A673 (cell line): ENCODE measurements at regions not wholly inside any gene's neighbourhood (a gene's known extent, or its start where the extent isn't known, plus 50 kb on each side); places are given as distances from the start of the nearest gene placed in this dataset.

Experiments used
- BruUV-seq: library from RNA; stranded (reverse); fragments of 400-500 nt; replicated peaks from 2 replicates; lab custom pipeline; 2021; lab: Mats Ljungman, UMichigan
- CTCF ChIA-PET: fragments of 300-600 bp; sonication (Branson Sonifier 250); formaldehyde crosslinking; loops from one replicate; lab custom pipeline; 2022; ENCODE audit warnings: antibody characterized with exemption; lab: Charles Lee
- POLR2A ChIA-PET: fragments of 300-600 bp; sonication (Branson Sonifier 250); formaldehyde crosslinking; loops from one replicate; lab custom pipeline; 2022; ENCODE audit warnings: antibody characterized with exemption; ENCODE audit not compliant: low non-redundant PET; lab: Charles Lee
- DNase-seq: peaks from one replicate; pipeline ENCODE4 v3.0.0-alpha.2; 2015; ENCODE audit warnings: low spot score
- H3K27ac ChIP-seq: fragments of 200-600 bp; sonication (generic); 2 replicates; pipeline ENCODE4 v1.5.1; 2016; ENCODE audit warnings: mixed run types, low read depth, mild to moderate bottlenecking, mixed read lengths, antibody characterized with exemption, low read length; ENCODE audit not compliant: poor library complexity, severe bottlenecking
- H3K27me3 ChIP-seq: fragments of 200-600 bp; sonication (generic); replicated peaks from 2 replicates; pipeline ENCODE4 v1.6.1; 2017; ENCODE audit warnings: mixed run types, low read depth, mild to moderate bottlenecking, mixed read lengths, antibody characterized with exemption, low read length; ENCODE audit not compliant: insufficient read depth, poor library complexity
- H3K36me3 ChIP-seq: fragments of 200-600 bp; sonication (generic); 2 replicates; pipeline ENCODE4 v1.6.1; 2016; ENCODE audit warnings: mixed run types, mild to moderate bottlenecking, mixed read lengths, antibody characterized with exemption, low read length; ENCODE audit not compliant: insufficient read depth, poor library complexity, severe bottlenecking
- H3K4me1 ChIP-seq: fragments of 200-600 bp; sonication (generic); 2 replicates; pipeline ENCODE4 v1.6.1; 2017; ENCODE audit warnings: mixed run types, mild to moderate bottlenecking, mixed read lengths, antibody characterized with exemption, low read length; ENCODE audit not compliant: insufficient read depth, poor library complexity, severe bottlenecking
- H3K4me3 ChIP-seq: fragments of 200-600 bp; sonication (generic); 2 replicates; pipeline ENCODE4 v1.5.1; 2016; ENCODE audit warnings: low read depth, mixed run types, mild to moderate bottlenecking, mixed read lengths, low read length; ENCODE audit not compliant: poor library complexity, severe bottlenecking
- H3K9me3 ChIP-seq: fragments of 200-600 bp; sonication (generic); 2 replicates; pipeline ENCODE4 v1.6.1; 2016; ENCODE audit warnings: mixed run types, low read depth, mild to moderate bottlenecking, mixed read lengths, antibody characterized with exemption, low read length; ENCODE audit not compliant: poor library complexity, severe bottlenecking
- CTCF ChIP-seq: fragments of 300-800, 200-600 bp; sonication (generic); conservative IDR thresholded peaks from 2 replicates; pipeline ENCODE4 v1.5.1; 2017; ENCODE audit warnings: low read depth, mild to moderate bottlenecking, antibody characterized with exemption, low read length, moderate library complexity, mixed read lengths
- EZH2 ChIP-seq: fragments of 200-600 bp; sonication (generic); IDR thresholded peaks from 2 replicates; pipeline ENCODE4 v1.6.1; 2017; ENCODE audit warnings: borderline replicate concordance, low read depth, mild to moderate bottlenecking, mixed read lengths, antibody characterized with exemption, low read length; ENCODE audit not compliant: poor library complexity, severe bottlenecking
- intact Hi-C: fragments of 100-400 bp; cut with micrococcal nuclease; formaldehyde crosslinking; loops from one replicate; pipeline ENCODE4 v1.10.0; 2022; ENCODE audit not compliant: unreplicated experiment

DNA sequence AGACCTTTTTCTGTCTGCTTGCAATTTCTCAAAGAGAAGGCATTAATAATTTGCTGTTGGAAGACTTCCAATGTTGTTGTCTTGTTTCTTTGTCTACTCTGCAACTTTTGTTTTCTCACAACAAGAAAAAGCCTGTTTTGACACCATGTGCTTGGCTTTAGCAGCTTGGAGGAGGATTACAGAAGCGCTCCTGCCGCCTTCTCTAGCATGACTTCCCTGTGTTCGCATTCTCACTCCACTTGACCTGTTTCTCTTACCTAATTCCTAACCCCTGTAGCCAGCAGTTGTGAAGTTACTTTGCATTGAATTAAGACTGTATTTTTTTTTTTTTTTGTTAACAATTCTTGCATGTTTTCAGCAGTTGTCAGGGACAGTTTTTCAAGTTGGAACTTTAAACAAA lies 235.3 kb upstream of the GOLIM4 start:
- H3K36me3 ChIP-seq: no peaks in the 10 kb centered on the region
- peaks cover 23% of the 10 kb centered on the region for H3K27me3 ChIP-seq
- no TSS peak for BruUV-seq
- ChIA-PET CTCF (no interaction called here), POLR2A (no interaction called here)
- no peaks in the 10 kb centered on the region for H3K4me1 ChIP-seq
- intact Hi-C loops: no loop called here
- no peak for TF ChIP-seq EZH2
- TF ChIP-seq CTCF: no peak
- H3K4me3 ChIP-seq: no peak overlapping the region
- no peaks in the 10 kb centered on the region for H3K9me3 ChIP-seq
- DNase-seq: no peak
- no peak overlapping the region for H3K27ac ChIP-seq

DNA sequence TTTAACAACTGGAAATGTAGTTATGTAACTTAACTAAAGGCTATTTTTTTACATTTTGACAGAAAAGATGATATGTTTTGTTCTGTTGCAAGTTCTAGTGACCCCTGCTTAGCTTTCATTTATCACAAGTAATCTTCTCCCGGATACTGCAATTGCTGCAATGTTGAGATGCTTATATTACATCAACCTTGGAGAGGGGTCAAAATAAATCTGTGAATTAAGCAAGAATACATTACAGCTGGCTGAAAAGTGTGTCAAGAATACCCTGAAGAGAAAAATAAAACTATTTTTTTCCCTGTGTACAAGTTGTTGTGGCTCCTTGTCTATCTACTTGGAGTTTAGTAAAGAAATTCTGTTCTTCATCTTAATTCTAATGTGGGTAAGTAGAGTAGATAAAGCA lies 232.1 kb upstream of the GOLIM4 start:
- Histone ChIP-seq H3K4me1 (no peaks in the 10 kb centered on the region), H3K27me3 (peaks cover 23% of the 10 kb centered on the region), H3K27ac (no peak overlapping the region), H3K9me3 (no peaks in the 10 kb centered on the region), H3K4me3 (no peak overlapping the region), H3K36me3 (no peaks in the 10 kb centered on the region)
- intact Hi-C loops: no loop called here
- ChIA-PET POLR2A (no interaction called here), CTCF (no interaction called here)
- DNase-seq: no peak
- no TSS peak for BruUV-seq
- no peak for TF ChIP-seq CTCF
- TF ChIP-seq EZH2: no peak

GRCh38 chr3:168325684-168326083 lies 230.0 kb upstream of the GOLIM4 start:
- H3K27ac ChIP-seq: no peak overlapping the region
- H3K27me3 ChIP-seq: peaks cover 19% of the 10 kb centered on the region
- no peak for TF ChIP-seq CTCF
- TF ChIP-seq EZH2: no peak
- no peak for DNase-seq
- no peak overlapping the region for H3K4me3 ChIP-seq
- H3K4me1 ChIP-seq: no peaks in the 10 kb centered on the region
- ChIA-PET POLR2A (no interaction called here), CTCF (no interaction called here)
- BruUV-seq: no TSS peak
- no peaks in the 10 kb centered on the region for H3K36me3 ChIP-seq
- no peaks in the 10 kb centered on the region for H3K9me3 ChIP-seq
- intact Hi-C loops: no loop called here
